ENCODE measurements at regions not wholly inside any gene's neighbourhood (a gene's known extent, or its start where the extent isn't known, plus 50 kb on each side); places are given as distances from the start of the nearest gene placed in this dataset.

- Histone ChIP-seq H3K4me2 (ENCODE audit: insufficient read depth in 1 of 2, low read depth in 2 of 2, low read length in 2 of 2) (no peak overlapping the region), H3K9me3 (ENCODE audit: insufficient read depth in 2 of 2, low read depth in 1 of 2, low read length in 1 of 2) (no peaks in the 10 kb centered on the region), H2BK20ac (ENCODE audit: low read length) (no peak overlapping the region), H3K18ac (ENCODE audit: extremely low read depth, low read length) (no peak overlapping the region), H3K56ac (replicated peaks; ENCODE audit: insufficient read length, low read depth, low read length) (no peak overlapping the region), H2BK5ac (ENCODE audit: low read depth, low read length) (no peak overlapping the region), H3K79me1 (ENCODE audit: low read depth, low read length) (no peaks in the 10 kb centered on the region), H3K4ac (replicated peaks; ENCODE audit: insufficient read length, low read depth, low read length) (no peak overlapping the region), H2BK120ac (replicated peaks; ENCODE audit: low read depth, low read length) (no peak overlapping the region), H3K4me1 (replicated peaks in 1 of 4; ENCODE audit: control insufficient read depth in 3 of 4, insufficient read depth in 4 of 4, low read length in 3 of 4) (no peaks in the 10 kb centered on the region), H2AFZ (ENCODE audit: low read length) (no peak overlapping the region), H4K91ac (replicated peaks; ENCODE audit: insufficient read length, low read length) (no peak overlapping the region), H2BK12ac (ENCODE audit: low read depth, low read length) (no peak overlapping the region), H2AK5ac (ENCODE audit: low read depth, low read length) (no peak overlapping the region), H3K36me3 (ENCODE audit: control insufficient read depth in 2 of 4, insufficient read depth in 4 of 4, low read length in 3 of 4) (no peaks in the 10 kb centered on the region), H2BK15ac (ENCODE audit: low read length) (no peak overlapping the region), H3K79me2 (ENCODE audit: control insufficient read depth in 1 of 2, insufficient read depth in 2 of 2, low read length in 2 of 2) (no peaks in the 10 kb centered on the region), H3K9ac (replicated peaks in 1 of 4; ENCODE audit: extremely low read depth in 1 of 4, low read depth in 3 of 4, low read length in 3 of 4) (no peak overlapping the region), H3K23ac (ENCODE audit: insufficient read length) (no peak overlapping the region), H4K20me1 (replicated peaks in 1 of 2; ENCODE audit: control insufficient read depth in 1 of 2, insufficient read depth in 2 of 2, low read length in 2 of 2) (peaks cover 0 to 5% of the 10 kb centered on the region in 2 experiments), H3K14ac (ENCODE audit: insufficient read length) (no peak overlapping the region), H3K23me2 (ENCODE audit: low read depth, low read length) (peaks cover 7% of the 10 kb centered on the region; the same call in 1 of the 2 replicates), H4K5ac (ENCODE audit: insufficient read length, low read depth, low read length) (no peak overlapping the region), H3K27ac (ENCODE audit: low read depth, low read length) (no peak overlapping the region), H4K8ac (ENCODE audit: extremely low read depth, insufficient read depth, low read length) (no peak overlapping the region), H3K4me3 (ENCODE audit: extremely low read depth in 1 of 4, insufficient read depth in 2 of 4, low read depth in 3 of 4, low read length in 4 of 4) (no peak overlapping the region), H3K27me3 (replicated peaks in 1 of 4; ENCODE audit: control insufficient read depth in 3 of 4, extremely low read depth in 1 of 4, insufficient read depth in 3 of 4, low read length in 3 of 4) (no peaks in the 10 kb centered on the region)
- WGBS, 2 experiments (ENCODE audit: extremely low coverage in 1 of 2, insufficient coverage in 1 of 2, insufficient read length in 1 of 2, insufficient replicate concordance in 2 of 2, low coverage in 1 of 2, low lambda C conversion rate in 2 of 2, missing lambda C conversion rate in 1 of 2): 89% methylated on average over 23 of the region's 27 CpGs; no CpG with 5 or more reads in 1 of the 2 experiments
- CTCF ChIA-PET (ENCODE audit: partially characterized antibody): interaction anchor here (1.3 to 2.9 kb wide), 2 partner anchors 34 to 49 kb away, joined by 5 to 10 read pairs; no protein-coding TSS in a partner anchor
- TF ChIP-seq KDM4A (IDR thresholded peaks at IDR 0.05; ENCODE audit: low read depth, low read length, severe bottlenecking) (no peak), RAD21 (IDR thresholded peaks at IDR 0.05 in 1 of 2, conservative IDR thresholded peaks at IDR 0.05 in 1 of 2; ENCODE audit: low read depth in 2 of 2, low read length in 2 of 2) (0 out of 4 replicates have a peak, but pooled peaks of 1 of the 2 experiments have one; percentile 6), EGR1 (IDR thresholded peaks at IDR 0.05; ENCODE audit: borderline replicate concordance, low read depth, low read length) (no peak)
- FAIRE-seq: no peak
- POLR2A ChIA-PET (ENCODE audit: partially characterized antibody): interaction anchor here (0.6 kb wide), 1 partner anchor 191 kb away, joined by 5 read pairs; no protein-coding TSS in a partner anchor
- peak in 1 of 2 experiments; percentile 46 for DNase-seq (ENCODE audit: low read depth in 1 of 2, low spot score in 2 of 2)
These were observed 87.6 kb downstream of the ERMARD start for GRCh38 chr6:169839029-169839481.

Data from H1 (cell line).